ENCODE measurements at regions not wholly inside any gene's neighbourhood (a gene's known extent, or its start where the extent isn't known, plus 50 kb on each side); places are given as distances from the start of the nearest gene placed in this dataset.

GRCh38 chr5:6026766-6027406, 351.5 kb downstream of the MED10 start:
- no peak for DNase-seq (ENCODE audit: low read depth in 1 of 2, low spot score in 1 of 2)
- H3K4me3 ChIP-seq, result no peak overlapping the region
- H3K27me3 ChIP-seq, result no peaks in the 10 kb centered on the region
- H3K27ac ChIP-seq, result no peak overlapping the region
- H3K36me3 ChIP-seq, result no peaks in the 10 kb centered on the region
- no peak for TF ChIP-seq CTCF (IDR thresholded peaks at IDR 0.05; ENCODE audit: low read depth, low read length)
- H3K4me1 ChIP-seq (ENCODE audit: low read depth), result no peaks in the 10 kb centered on the region
- no peaks in the 10 kb centered on the region for H3K9me3 ChIP-seq (ENCODE audit: low read depth)

GRCh38 chr5:6019612-6020011, 358.7 kb downstream of the MED10 start:
- Histone ChIP-seq H3K27ac (no peak overlapping the region), H3K4me3 (no peak overlapping the region), H3K9me3 (ENCODE audit: low read depth) (no peaks in the 10 kb centered on the region), H3K36me3 (no peaks in the 10 kb centered on the region), H3K4me1 (ENCODE audit: low read depth) (no peaks in the 10 kb centered on the region), H3K27me3 (no peaks in the 10 kb centered on the region)
- DNase-seq (ENCODE audit: low read depth in 1 of 2, low spot score in 1 of 2), result no peak
- TF ChIP-seq CTCF (IDR thresholded peaks at IDR 0.05; ENCODE audit: low read depth, low read length), result no peak

GRCh38 chr5:6013506-6013905, 364.8 kb downstream of the MED10 start:
- Histone ChIP-seq H3K27ac (no peak overlapping the region), H3K4me3 (no peak overlapping the region), H3K4me1 (ENCODE audit: low read depth) (no peaks in the 10 kb centered on the region), H3K27me3 (no peaks in the 10 kb centered on the region), H3K36me3 (no peaks in the 10 kb centered on the region), H3K9me3 (ENCODE audit: low read depth) (no peaks in the 10 kb centered on the region)
- no peak for TF ChIP-seq CTCF (IDR thresholded peaks at IDR 0.05; ENCODE audit: low read depth, low read length)
- no peak for DNase-seq (ENCODE audit: low read depth in 1 of 2, low spot score in 1 of 2)

DNA sequence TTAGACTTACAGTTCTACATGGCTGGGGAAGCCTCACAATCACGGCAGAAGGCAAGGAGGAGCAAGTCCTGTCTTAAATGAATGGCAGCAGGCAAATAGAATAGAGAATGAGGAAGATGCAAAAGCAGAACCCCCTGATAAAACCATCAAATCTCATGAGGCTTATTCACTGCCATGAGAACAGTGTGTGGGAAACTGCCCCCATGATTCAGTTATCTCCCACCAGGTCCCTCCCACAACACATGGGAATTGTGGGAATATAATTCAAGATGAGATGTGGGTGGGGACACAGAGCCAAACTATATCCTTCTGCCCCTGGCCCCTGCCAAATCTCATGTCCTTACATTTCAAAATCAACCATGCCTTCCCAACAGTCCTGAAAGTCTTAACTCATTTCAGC, 367.1 kb downstream of the MED10 start:
- Histone ChIP-seq H3K27me3 (no peaks in the 10 kb centered on the region), H3K4me1 (ENCODE audit: low read depth) (no peaks in the 10 kb centered on the region), H3K4me3 (no peak overlapping the region), H3K9me3 (ENCODE audit: low read depth) (no peaks in the 10 kb centered on the region), H3K27ac (no peak overlapping the region), H3K36me3 (no peaks in the 10 kb centered on the region)
- no peak for TF ChIP-seq CTCF (IDR thresholded peaks at IDR 0.05; ENCODE audit: low read depth, low read length)
- DNase-seq (ENCODE audit: low read depth in 1 of 2, low spot score in 1 of 2), result no peak

DNA sequence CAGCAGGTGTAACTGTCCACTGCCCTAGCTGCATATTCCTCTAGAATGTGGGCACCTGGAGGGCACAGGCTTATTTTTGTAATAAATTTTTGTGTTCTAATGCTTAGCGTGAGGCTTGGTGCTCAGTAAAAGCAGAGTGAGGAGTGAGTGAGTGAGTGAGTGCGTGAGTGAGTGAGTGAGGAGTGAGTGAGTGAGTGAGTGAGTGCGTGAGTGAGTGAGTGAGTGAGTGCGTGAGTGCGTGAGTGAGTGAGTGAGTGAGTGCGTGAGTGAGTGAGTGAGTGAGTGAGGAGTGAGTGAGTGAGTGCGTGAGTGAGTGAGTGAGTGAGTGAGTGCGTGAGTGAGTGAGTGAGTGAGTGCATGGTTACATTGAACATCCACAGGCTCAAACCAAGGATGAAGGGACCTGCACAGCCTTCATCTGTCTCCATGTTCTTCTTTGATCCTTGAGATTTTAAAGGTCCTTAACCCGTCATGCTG, 371.5 kb downstream of the MED10 start:
- Histone ChIP-seq H3K9me3 (ENCODE audit: low read depth) (no peaks in the 10 kb centered on the region), H3K4me3 (no peak overlapping the region), H3K4me1 (ENCODE audit: low read depth) (no peaks in the 10 kb centered on the region), H3K27ac (no peak overlapping the region), H3K27me3 (no peaks in the 10 kb centered on the region), H3K36me3 (no peaks in the 10 kb centered on the region)
- DNase-seq (ENCODE audit: low read depth in 1 of 2, low spot score in 1 of 2), result no peak
- TF ChIP-seq CTCF (IDR thresholded peaks at IDR 0.05; ENCODE audit: low read depth, low read length), result no peak

All from cardiac muscle cell (in vitro differentiated cells and primary cell).